GM18517 (cell line): ENCODE measurements at regions not wholly inside any gene's neighbourhood (a gene's known extent, or its start where the extent isn't known, plus 50 kb on each side); places are given as distances from the start of the nearest gene placed in this dataset.
A peak's percentile ranks its signal among the peaks of the same experiment; 100 is the strongest.
"Not testable (repeated sequence)": the region's sequence is repeated elsewhere in the genome, so short reads cannot be mapped to it uniquely, and the experiment has no call there.

Experiments used
- ATAC-seq: cut with Tn5 transposase; IDR thresholded peaks from one replicate; pipeline ENCODE4 v1.9.1; 2021; ENCODE audit warnings: mild to moderate bottlenecking, moderate library complexity; ENCODE audit not compliant: unreplicated experiment

DNA sequence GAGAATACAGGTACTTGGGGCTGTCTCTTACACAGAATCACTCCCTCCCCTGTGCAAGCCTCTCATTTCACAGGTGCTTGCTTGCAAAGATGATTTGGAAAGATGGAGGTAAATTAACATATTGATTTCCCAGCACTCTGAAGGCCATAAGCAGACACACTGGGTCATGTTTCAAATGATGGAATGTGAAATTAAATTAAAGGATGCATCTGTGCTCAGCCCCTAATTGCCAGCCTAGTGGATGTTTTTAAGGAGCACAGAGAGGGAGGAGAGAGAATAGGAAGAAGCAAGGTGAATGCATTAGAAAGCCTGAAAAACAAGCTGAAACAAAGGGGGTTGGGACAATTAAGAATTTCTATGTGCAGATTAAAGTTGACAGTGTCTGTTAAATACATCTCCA lies 96.1 kb upstream of the GRIP1 start:
- ATAC-seq: no peak

DNA sequence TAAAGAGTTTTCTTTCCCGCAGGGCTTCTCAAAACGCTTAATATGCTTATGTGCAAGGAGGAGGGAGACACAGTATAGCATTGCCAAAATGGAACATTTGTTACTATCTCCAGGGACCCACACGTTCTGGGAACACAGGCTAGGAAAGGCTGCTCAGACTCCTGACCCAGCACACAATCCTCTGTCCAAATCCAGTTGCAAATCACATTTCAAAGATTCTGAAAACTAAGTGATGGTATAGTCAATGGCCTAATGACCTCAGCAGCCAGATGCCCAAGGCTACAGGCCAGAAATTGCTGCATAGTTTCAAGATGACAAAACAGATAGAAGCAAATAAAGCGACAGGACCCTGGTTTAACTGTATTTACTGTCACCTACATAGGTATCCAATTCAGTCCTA lies 97.0 kb upstream of the GRIP1 start:
- no peak for ATAC-seq

DNA sequence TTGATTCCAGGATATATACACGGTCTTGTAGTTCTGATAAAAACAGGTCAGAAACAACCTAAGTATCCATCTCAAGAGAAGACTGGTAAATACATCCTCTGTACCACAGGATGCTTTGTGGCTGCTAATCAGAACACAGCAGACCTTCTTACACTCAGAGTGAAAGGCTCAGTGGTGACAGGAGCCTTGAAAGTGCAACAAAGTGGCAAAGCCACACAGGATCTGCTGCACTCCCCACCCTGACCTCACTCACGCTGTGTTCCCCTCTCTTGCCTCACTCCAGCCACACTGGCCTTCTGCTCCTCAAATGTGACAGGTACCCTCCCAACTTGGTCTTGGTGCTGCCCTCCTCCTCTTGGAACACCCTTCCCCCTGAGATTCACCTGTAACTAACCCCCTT lies 98.1 kb upstream of the GRIP1 start:
- peak; percentile 63 for ATAC-seq

DNA sequence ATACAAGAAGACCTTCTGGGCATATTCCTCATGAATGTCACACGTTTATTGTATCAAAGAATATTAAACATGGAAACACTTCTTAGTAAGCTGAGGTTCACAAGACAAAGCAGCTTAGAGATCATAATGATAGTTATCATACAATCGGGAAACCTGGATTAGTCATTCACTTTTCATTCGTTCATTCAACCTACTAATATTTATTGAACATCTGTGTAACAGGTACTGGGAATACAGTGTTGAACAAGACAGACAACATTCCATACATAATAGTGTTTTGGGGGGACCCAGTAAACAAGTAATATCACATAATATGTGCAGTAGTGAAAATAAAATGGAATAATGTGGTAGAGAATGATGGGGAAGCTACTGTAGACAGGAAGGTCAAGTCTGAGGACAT lies 100.6 kb upstream of the GRIP1 start:
- ATAC-seq: no peak

DNA sequence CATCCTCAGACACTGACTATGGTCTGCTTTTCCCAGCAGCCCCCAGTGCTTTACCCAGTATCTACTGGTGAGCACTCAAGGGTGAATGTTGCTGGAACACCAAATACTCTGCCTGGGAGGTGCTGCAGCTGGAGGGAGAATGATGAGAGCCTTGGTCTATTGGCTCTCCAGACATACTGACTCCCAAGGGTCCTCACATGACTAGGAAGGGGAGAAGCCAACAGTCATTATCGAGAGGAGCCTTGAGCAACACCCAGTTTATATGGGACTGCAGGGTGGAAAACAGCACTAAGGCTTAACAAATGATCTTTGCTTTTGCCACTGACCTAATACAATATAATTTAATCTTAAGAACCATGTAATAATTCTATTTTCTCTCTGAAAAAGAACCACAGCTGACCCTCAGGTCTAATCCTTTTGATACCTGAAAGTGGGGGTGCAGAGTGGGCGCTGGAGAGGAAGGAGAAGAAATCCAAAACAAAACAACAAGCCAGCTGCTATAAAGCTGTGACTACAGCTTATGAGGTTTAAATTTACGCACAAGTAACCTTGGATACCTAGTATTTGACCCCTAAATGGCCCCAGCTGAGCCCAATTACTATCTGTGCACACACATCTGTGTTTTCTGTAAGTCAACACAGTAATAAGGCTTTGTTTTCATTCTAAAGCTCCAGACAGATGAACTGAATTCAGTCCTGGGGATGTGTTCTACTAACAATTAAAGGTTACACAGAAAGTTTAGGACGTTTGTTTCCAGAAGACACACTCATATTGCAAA lies 107.8 kb upstream of the GRIP1 start:
- no peak for ATAC-seq

DNA sequence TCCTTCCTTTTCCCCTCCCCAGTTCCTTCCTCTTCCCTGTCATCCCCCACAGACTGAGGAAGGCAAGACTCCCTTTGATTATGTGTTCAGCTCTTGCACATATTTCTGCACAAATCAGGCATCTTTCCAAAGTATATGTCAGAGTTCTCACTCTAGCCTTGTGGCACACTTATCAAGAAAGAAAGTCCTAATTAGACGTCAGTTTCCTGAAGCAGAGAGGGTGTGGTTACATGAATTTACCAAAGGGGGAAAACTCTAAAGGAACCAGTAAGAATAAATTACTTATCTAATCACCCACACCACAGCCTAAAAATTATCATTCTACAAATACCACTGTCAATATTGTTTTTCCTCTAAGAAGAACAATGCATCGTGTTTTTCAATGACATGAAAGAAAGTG lies 120.7 kb upstream of the GRIP1 start:
- no peak for ATAC-seq

DNA sequence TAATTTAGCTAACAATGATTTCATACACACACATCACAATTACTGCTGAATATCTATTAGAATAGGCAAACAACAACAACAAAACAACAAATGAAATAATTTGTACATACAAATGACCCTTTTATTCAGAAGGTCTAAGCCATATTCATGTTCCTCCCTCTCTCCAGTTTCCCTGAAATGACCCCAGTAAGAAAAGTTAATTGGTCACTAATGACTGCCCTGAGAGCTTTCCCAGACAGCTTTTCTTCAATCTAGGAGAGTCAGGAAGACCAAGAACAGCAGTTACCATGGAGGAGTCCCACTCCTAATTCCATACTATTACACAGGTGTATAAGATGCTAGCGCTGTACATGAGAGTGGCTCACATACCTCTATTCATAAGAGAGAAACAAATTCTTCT lies 121.2 kb upstream of the GRIP1 start:
- no peak for ATAC-seq

DNA sequence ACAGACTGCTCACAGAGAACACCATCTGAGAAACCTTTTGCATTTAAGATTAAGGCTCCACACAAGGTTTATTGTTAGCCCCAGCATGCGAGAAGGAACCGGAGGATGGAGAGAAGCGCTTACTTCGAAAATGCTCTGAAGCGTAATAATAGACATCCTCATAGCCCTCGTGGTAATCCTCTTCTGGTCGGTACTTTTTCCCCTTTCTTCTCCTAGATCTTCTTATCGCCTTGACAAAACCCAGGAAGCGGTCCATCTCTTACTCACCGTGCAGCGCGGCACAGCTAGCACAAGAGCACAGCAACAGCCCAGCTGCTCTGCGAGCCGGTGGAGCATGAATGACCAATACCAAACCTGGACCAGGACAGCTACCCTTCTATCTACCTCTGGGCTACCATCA lies 125.1 kb upstream of the GRIP1 start:
- no peak for ATAC-seq

DNA sequence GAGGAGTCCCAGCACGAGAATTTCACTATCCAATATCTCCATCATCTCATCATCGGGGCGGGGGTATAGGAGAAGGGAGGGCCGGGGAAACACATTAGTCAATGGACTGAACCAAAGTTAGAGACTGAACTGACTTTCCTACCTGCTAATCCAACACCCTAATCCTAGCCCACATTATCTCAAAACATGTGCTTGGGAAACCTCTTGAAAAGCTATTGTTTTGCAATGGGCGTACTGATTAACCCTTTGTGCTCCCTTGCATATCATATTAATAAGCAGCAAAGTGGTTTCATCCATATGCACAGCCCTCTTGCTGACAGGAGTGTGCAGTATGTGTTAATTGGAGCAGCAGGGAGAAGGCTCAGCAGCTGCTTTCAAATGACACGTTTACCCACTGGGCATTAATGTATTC lies 125.7 kb upstream of the GRIP1 start:
- ATAC-seq: no peak

DNA sequence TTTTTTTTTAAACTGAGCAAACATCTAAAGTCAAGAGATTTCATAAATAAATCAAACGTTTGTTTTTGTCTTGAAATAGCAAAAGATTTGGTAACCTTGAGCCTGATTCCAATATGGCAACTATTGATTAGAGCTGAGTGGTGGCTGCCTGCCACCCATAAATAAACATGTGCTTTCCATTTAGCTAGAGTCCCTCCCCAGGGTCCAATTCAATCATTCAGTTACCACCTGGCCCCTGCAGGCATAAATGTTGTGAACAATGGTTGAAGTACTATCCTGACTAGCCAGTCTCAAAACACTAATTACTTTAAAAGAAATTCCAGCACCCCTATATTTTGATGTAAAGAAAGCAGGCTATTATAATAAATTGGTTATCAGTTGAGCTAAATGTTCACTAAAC lies 129.7 kb upstream of the GRIP1 start:
- no peak for ATAC-seq

DNA sequence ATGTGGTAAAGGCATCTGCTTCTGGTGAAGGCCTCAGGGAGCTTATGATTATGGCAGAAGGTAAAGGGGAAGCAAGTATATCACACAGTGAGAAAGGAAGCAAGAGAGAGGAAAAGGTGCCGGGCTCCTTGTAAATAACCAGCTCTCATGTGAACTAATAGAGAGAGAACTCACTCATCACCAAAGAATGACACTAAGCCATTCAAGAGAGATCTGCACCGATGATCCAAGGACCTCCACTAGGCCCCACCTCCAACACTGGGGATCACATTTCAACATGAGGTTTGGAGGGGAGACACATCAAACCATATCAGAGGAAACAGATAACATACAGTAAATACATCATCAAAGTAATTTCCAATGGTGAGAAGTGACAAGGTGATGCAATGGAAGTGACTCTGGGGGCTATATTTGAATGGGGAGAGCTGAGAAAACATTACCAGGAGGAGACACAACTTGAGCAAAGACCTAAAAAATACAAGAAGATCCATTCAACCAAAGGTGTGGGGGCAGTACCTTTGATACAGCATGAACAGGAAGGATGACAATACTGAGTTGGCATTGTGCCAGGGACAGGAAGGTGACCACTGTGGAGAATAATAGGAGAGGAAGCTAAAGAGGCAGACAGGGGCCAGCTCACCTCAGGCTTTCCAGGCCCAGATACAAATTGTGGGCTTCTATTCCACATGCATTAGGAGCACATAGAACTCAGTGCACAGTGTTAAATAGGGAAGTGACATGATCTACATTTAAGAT lies 134.4 kb upstream of the GRIP1 start:
- ATAC-seq: no peak

DNA sequence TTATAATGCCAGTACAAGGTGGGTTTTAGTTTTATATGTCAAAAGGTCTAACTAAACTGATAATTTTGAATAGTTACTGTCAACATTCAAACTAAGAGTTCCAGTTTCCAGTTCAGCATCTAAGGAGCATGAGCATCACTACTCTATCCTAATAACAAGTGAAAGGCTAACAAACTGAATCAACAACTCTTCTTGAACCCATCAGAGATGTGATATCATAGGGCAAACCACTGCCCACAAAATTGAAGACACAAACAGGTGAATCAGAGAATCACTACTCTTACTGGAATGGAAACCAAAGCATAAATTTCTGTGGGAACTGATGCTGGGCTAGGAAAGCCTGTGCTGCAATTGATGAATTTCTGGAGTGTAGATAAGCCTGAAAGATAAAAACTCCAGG lies 140.7 kb upstream of the GRIP1 start:
- no peak for ATAC-seq

DNA sequence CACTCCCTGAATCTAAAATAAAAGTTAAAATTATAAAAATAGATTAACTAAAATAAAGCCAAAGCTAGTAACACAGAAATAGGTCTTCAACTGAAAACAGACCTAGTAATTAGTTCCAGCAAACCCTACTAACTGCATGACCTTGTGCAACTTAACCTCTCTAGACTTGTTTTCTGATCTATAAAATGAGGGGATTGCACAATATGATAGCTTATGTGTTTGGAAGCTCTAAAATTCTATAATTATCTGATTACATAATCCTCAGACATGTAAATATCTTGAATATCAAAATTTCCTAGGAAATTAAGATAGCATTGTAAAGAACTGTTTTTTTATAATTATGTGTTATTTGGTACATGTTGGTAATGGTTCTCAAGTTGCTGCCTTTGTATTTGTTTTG lies 144.1 kb upstream of the GRIP1 start:
- ATAC-seq: no peak

DNA sequence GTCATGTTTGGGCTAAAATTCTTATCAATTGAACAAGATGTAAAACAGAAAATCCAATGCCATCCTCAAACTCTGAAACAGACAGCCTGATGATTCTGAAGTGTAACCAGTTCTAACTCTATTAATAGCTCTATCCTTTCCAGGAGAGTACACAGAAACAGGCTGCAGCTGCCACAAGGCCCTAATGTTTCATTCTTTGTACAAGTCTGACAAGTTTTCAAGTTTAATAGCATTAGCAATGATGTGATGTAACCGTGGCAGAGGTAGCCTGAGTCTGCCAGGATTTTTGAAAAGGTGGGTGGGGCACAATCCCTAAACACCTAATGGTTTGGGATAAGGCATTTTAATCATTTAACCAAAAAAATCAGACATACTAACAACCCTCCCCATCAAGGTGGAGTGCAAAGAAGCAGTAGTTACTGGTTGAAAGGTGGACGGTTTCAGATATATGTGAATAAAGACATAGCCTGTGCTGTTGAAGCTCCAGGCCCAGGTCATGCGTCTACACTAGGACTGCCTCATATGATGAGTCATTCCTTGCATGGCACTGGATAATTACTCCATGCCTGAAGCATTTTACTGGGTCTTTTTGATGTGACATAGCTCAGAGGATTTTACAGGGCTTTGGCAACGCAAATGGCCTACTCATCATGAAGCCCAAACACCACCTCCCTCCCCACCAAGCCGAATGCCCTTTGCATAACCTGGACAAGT lies 145.1 kb upstream of the GRIP1 start:
- no peak for ATAC-seq

DNA sequence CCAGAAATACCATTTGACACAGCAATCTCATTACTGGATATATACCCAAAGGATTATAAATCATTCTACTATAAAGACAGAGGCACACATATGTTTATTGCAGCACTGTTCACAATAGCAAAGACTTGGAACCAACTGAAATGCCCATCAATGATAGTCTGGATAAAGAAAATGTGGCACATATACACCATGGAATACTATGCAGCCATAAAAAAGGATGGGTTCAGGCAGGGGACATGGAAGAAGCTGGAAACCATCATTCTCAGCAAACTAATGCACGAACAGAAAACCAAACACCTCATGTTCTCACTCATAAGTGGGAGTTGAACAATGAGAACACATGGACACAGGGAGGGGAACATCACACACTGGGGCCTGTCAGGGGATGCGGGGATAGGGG lies 147.0 kb upstream of the GRIP1 start:
- ATAC-seq: not testable (repeated sequence)

DNA sequence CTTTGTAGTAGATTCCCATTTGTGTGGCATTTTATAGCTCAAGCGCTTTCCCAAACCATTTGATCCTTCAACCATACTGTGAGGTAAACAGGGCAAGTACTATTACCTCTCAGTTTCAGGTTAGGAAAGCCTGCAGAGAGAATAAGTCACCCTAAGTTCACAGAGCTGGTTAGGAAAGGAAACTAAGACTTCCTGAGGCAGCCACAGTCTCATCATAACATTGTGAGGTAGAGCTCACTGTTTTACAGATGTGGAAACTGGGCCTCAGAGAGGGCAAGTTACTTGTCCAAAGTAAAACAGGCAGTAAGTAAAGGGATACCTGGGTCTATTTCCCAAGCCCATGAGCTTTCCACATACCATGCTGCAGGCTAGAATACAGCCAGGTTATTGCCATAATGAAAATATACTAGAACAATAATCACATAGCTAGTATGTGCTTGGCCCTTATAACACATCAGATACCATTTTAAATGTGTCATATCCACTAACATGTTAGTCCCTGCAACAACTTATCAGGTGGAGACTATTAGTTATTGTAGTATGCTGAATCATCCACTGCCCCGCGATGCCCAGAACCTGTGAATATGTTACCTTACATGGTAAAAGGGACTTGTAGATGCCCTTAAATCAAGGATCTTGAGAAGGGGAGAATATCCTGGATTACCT lies 150.9 kb upstream of the GRIP1 start:
- ATAC-seq: no peak

DNA sequence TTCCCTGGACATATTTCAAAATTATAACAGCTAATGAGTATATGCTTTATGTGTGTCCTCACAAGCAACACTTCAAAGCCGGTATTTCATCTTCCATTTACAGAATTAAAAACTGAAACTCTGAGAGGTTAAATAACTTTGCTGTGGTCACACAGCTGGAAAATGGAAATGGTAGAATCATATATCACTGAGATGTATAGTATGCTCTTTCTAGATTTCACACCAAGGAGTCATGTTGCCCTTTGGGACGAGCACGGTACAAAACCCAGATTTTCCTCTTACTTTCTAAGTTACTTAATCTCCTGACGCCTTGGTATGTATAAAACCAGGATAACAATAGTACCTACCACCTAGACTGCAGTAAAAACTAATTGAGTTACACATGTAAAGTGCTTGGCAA lies 152.6 kb upstream of the GRIP1 start:
- no peak for ATAC-seq

DNA sequence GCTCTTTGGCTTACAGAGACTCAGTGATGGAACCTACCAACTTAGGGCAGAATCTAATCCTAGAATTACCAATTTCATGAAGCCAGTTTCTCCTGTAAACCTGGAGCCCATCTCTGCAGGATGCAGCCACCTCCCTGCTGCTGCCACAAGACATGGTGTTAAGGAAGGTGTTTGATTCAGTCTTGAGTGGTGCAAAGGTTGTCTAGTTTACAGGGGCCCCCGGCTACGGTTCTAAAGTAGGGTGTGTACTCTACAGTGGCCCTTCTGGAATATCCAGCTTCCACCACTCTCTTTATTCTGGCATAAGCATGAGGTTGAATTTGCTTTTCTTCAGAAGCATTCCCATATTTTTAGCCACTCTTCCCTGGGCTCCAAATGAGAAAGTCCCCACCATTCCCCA lies 154.1 kb upstream of the GRIP1 start:
- no peak for ATAC-seq

DNA sequence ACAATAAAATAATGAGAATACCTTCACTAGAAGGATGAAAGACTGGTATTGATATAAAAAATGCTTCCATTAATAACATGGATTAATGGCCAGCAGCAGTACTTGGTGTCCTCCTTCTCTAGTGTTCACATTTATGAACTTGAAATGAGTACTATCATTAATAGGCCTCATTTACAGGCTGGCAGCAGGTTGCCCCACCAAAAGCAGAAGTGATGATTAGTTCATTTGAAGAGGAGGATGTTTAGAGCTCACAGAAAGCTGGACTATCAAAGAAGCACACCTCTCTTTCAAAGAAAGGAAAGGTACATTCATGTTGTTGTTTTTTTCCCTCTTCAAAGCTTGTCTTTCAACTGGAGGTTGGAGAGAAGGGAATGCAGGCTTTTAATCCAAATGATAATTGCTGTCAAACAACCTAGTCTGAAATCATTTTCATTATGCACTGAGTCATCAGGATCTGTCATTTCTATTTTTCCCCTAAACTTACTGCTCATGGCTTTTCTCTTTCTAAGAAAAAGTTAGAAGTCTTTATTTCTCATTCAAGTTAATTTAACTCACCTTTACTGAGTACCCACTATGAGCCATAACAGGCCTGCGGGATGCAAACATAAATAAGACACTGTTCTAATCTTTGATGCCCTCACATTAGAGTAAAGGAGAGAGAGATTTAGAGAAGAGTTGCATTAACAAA lies 157.9 kb upstream of the GRIP1 start:
- ATAC-seq: no peak

DNA sequence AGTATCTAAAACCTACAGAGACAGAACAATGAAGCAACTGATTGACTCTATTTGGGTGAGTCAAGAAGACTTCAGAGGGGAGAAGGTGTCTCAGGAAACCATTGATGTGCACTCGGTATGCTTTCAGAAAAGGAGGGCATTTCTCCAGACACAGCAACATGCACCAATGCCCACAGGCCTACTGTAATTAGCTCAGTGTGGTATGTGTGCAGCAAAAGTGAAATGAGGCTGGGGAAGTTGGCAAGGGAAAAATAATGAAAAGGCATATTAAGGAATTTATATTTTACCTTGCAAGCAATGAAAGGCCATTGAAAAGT lies 158.4 kb upstream of the GRIP1 start:
- no peak for ATAC-seq

DNA sequence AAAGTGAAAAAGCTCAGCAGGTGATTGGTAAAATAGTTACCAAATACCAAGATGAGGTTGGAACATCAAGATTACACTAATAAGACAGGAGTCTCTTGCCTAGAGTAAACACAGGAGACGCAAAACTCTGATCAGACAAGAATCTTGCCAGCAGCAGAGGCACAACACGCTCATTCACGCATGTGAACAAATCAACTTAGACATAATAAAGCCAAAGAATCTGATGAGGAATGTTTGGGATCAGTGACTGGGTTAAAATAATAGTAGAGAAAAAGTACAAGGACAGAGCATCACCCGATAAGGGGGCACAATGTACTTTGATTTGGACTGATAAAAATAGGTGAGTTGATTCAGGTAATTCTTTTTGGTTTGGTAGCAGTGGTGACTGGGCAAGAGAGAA lies 159.5 kb upstream of the GRIP1 start:
- ATAC-seq: no peak
